ENCODE measurements at regions not wholly inside any gene's neighbourhood (a gene's known extent, or its start where the extent isn't known, plus 50 kb on each side); places are given as distances from the start of the nearest gene placed in this dataset.

- TF ChIP-seq, protein P1, sequence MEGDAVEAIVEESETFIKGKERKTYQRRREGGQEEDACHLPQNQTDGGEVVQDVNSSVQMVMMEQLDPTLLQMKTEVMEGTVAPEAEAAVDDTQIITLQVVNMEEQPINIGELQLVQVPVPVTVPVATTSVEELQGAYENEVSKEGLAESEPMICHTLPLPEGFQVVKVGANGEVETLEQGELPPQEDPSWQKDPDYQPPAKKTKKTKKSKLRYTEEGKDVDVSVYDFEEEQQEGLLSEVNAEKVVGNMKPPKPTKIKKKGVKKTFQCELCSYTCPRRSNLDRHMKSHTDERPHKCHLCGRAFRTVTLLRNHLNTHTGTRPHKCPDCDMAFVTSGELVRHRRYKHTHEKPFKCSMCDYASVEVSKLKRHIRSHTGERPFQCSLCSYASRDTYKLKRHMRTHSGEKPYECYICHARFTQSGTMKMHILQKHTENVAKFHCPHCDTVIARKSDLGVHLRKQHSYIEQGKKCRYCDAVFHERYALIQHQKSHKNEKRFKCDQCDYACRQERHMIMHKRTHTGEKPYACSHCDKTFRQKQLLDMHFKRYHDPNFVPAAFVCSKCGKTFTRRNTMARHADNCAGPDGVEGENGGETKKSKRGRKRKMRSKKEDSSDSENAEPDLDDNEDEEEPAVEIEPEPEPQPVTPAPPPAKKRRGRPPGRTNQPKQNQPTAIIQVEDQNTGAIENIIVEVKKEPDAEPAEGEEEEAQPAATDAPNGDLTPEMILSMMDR (conservative IDR thresholded peaks at IDR 0.05; ENCODE audit: low read length), result no peak
- TF ChIP-seq EZH2phosphoT487 (IDR thresholded peaks at IDR 0.05; ENCODE audit: borderline replicate concordance), result no peak
- H3K4me2 ChIP-seq (ENCODE audit: low read depth, low read length, poor library complexity, severe bottlenecking), result no peak overlapping the region
Measured at GRCh38 chr9:79507801-79508200, 64.0 kb upstream of the TLE4 start.

GRCh38 chr9:79512251-79512650 is 59.5 kb upstream of the TLE4 start:
- H3K4me2 ChIP-seq (ENCODE audit: low read depth, low read length, poor library complexity, severe bottlenecking), result no peak overlapping the region
- H3K79me2 ChIP-seq (ENCODE audit: insufficient read depth, low read length), result no peaks in the 10 kb centered on the region
- no peaks in the 10 kb centered on the region for H3K9me2 ChIP-seq (replicated peaks; ENCODE audit: low read depth, low read length)
- H3K27me3 ChIP-seq (ENCODE audit: insufficient read depth, low read length, poor library complexity, severe bottlenecking), result no peaks in the 10 kb centered on the region
- no peak overlapping the region for H3K9ac ChIP-seq (ENCODE audit: low read depth, low read length, poor library complexity, severe bottlenecking)
- no peaks in the 10 kb centered on the region for H3K36me3 ChIP-seq (ENCODE audit: insufficient read depth, low read length)
- TF ChIP-seq, protein P1 (conservative IDR thresholded peaks at IDR 0.05; ENCODE audit: low read length), result no peak
- TF ChIP-seq EZH2phosphoT487 (IDR thresholded peaks at IDR 0.05; ENCODE audit: borderline replicate concordance), result no peak
- H3K4me3 ChIP-seq (ENCODE audit: low read length, poor library complexity, severe bottlenecking), result no peak overlapping the region
- H3K9me3 ChIP-seq (ENCODE audit: insufficient read depth, low read depth, low read length), result no peaks in the 10 kb centered on the region
- H3F3A ChIP-seq (ENCODE audit: low read depth), result no peaks in the 10 kb centered on the region
- H3K4me1 ChIP-seq (ENCODE audit: insufficient read depth, low read length, poor library complexity, severe bottlenecking), result no peaks in the 10 kb centered on the region
- no peak overlapping the region for H2AFZ ChIP-seq (ENCODE audit: low read length)
- no peaks in the 10 kb centered on the region for H4K20me1 ChIP-seq (ENCODE audit: insufficient read depth, low read length, poor library complexity, severe bottlenecking)

More at GRCh38 chr9:79507801-79508200, 64.0 kb upstream of the TLE4 start:
- H3F3A ChIP-seq (ENCODE audit: low read depth), result no peaks in the 10 kb centered on the region
- no peaks in the 10 kb centered on the region for H3K36me3 ChIP-seq (ENCODE audit: insufficient read depth, low read length)
- H2AFZ ChIP-seq (ENCODE audit: low read length), result no peak overlapping the region
- H3K4me3 ChIP-seq (ENCODE audit: low read length, poor library complexity, severe bottlenecking), result no peak overlapping the region
- H3K4me1 ChIP-seq (ENCODE audit: insufficient read depth, low read length, poor library complexity, severe bottlenecking), result no peaks in the 10 kb centered on the region
- no peak overlapping the region for H3K9ac ChIP-seq (ENCODE audit: low read depth, low read length, poor library complexity, severe bottlenecking)
- no peaks in the 10 kb centered on the region for H3K9me3 ChIP-seq (ENCODE audit: insufficient read depth, low read depth, low read length)
- no peaks in the 10 kb centered on the region for H3K27me3 ChIP-seq (ENCODE audit: insufficient read depth, low read length, poor library complexity, severe bottlenecking)
- no peaks in the 10 kb centered on the region for H3K79me2 ChIP-seq (ENCODE audit: insufficient read depth, low read length)
- H4K20me1 ChIP-seq (ENCODE audit: insufficient read depth, low read length, poor library complexity, severe bottlenecking), result no peaks in the 10 kb centered on the region
- H3K9me2 ChIP-seq (replicated peaks; ENCODE audit: low read depth, low read length), result no peaks in the 10 kb centered on the region
